ENCODE measurements at regions not wholly inside any gene's neighbourhood (a gene's known extent, or its start where the extent isn't known, plus 50 kb on each side); places are given as distances from the start of the nearest gene placed in this dataset.

GRCh38 chr12:5295996-5296395, 135.9 kb upstream of the NTF3 start:
- no peak for TF ChIP-seq CTCF (IDR thresholded peaks at IDR 0.05; ENCODE audit: low read length)
- TF ChIP-seq EZH2 (IDR thresholded peaks at IDR 0.05; ENCODE audit: borderline replicate concordance, low read length) = no peak
